IMR-90 (cell line): ENCODE measurements at regions not wholly inside any gene's neighbourhood (a gene's known extent, or its start where the extent isn't known, plus 50 kb on each side); places are given as distances from the start of the nearest gene placed in this dataset.

Experiments used
- ATAC-seq: fragments of 200-7000 bp; cut with Tn5 transposase; 2 replicates; pipeline ENCODE4 v1.9.1; 2020; ENCODE audit warnings: low read depth, mild to moderate bottlenecking, moderate library complexity
- BruUV-seq: library from RNA; stranded (reverse); fragments of 400-500 nt; replicated peaks from 2 replicates; lab custom pipeline; 2021; lab: Mats Ljungman, UMichigan
- CTCF ChIA-PET: fragments of 300-600 bp; formaldehyde crosslinking; extraction: SDS; loops from one replicate; lab custom pipeline; 2021; ENCODE audit warnings: antibody characterized with exemption; lab: Yijun Ruan, JAX
- POLR2A ChIA-PET: fragments of 300-600 bp; sonication (Branson Sonifier 250); formaldehyde crosslinking; loops from one replicate; lab custom pipeline; 2022; ENCODE audit warnings: antibody characterized with exemption; ENCODE audit not compliant: unreplicated experiment; lab: Charles Lee
- DNase-seq: peaks from one replicate; pipeline ENCODE4 v3.0.0; 2013
- H2AFZ ChIP-seq: replicated peaks from 2 replicates; pipeline ENCODE3; 2013; ENCODE audit warnings: low read length, mild to moderate bottlenecking; ENCODE audit not compliant: poor library complexity
- H2AK5ac ChIP-seq: 2 replicates; pipeline ENCODE4 v1.6.1; 2013; ENCODE audit warnings: low read depth, low read length, inconsistent platforms
- H2AK9ac ChIP-seq: replicated peaks from 2 replicates; pipeline ENCODE3; 2013; ENCODE audit warnings: mild to moderate bottlenecking, low read depth, low read length, moderate library complexity; ENCODE audit not compliant: poor library complexity
- H2BK120ac ChIP-seq: 2 replicates; pipeline ENCODE4 v1.6.1; 2013; ENCODE audit warnings: low read depth, low read length, inconsistent platforms
- H2BK15ac ChIP-seq: 3 replicates; pipeline ENCODE4 v1.6.1; 2013; ENCODE audit warnings: low read depth, low read length, inconsistent platforms
- H2BK20ac ChIP-seq: 2 replicates; pipeline ENCODE4 v1.6.1; 2013; ENCODE audit warnings: low read depth, mild to moderate bottlenecking, inconsistent platforms, low read length, moderate library complexity
- H2BK5ac ChIP-seq: 2 replicates; pipeline ENCODE4 v1.6.1; 2013; ENCODE audit warnings: mild to moderate bottlenecking, low read depth, low read length, inconsistent platforms; ENCODE audit not compliant: poor library complexity, severe bottlenecking
- H3K14ac ChIP-seq: replicated peaks from 2 replicates; pipeline ENCODE4 v1.6.1; 2013; ENCODE audit warnings: low read depth, low read length, inconsistent platforms
- H3K18ac ChIP-seq: 2 replicates; pipeline ENCODE4 v1.6.1; 2013; ENCODE audit warnings: low read depth, low read length, control low read depth
- H3K23ac ChIP-seq: 2 replicates; pipeline ENCODE4 v1.6.1; 2013; ENCODE audit warnings: low read depth, low read length, inconsistent platforms
- H3K27ac ChIP-seq: 2 replicates; pipeline ENCODE4 v1.5.1; 2013; ENCODE audit warnings: mild to moderate bottlenecking, control low read depth, low read length; ENCODE audit not compliant: insufficient read depth
- H3K27me3 ChIP-seq: 2 replicates; pipeline ENCODE4 v1.6.1; 2013; ENCODE audit warnings: low read length; ENCODE audit not compliant: control insufficient read depth, insufficient read depth
- H3K36me3 ChIP-seq: 2 replicates; pipeline ENCODE4 v1.6.1; 2013; ENCODE audit warnings: low read length, mixed read lengths; ENCODE audit not compliant: control insufficient read depth, insufficient read depth
- H3K4ac ChIP-seq: 2 replicates; pipeline ENCODE4 v1.6.1; 2013; ENCODE audit warnings: low read depth, low read length, inconsistent platforms
- H3K4me1 ChIP-seq: 2 replicates; pipeline ENCODE4 v1.6.1; 2013; ENCODE audit warnings: low read length, mixed read lengths; ENCODE audit not compliant: control insufficient read depth, insufficient read depth
- H3K4me2 ChIP-seq: 2 replicates; pipeline ENCODE4 v1.6.1; 2013; ENCODE audit warnings: low read depth, mild to moderate bottlenecking, control low read depth, low read length, moderate library complexity
- H3K4me3 ChIP-seq: 2 replicates; pipeline ENCODE4 v1.5.1; 2013; ENCODE audit warnings: low read depth, mild to moderate bottlenecking, control low read depth, low read length, moderate library complexity; ENCODE audit not compliant: insufficient read depth
- H3K56ac ChIP-seq: 2 replicates; pipeline ENCODE4 v1.6.1; 2013; ENCODE audit warnings: low read length, inconsistent platforms; ENCODE audit not compliant: insufficient read depth; ENCODE audit errors: extremely low read depth
- H3K79me1 ChIP-seq, 2 experiments: 2 replicates each; pipeline ENCODE4 v1.6.1; 2013; ENCODE audit warnings: low read length in 2 of 2, inconsistent platforms in 1 of 2, low read depth in 1 of 2
- H3K9ac ChIP-seq: 2 replicates; pipeline ENCODE4 v1.6.1; 2013; ENCODE audit warnings: low read depth, low read length, control low read depth
- H3K9me1 ChIP-seq: 2 replicates; pipeline ENCODE4 v1.6.1; 2013; ENCODE audit warnings: low read length, inconsistent platforms; ENCODE audit not compliant: insufficient read depth
- H3K9me3 ChIP-seq: 2 replicates; pipeline ENCODE4 v1.6.1; 2013; ENCODE audit warnings: low read length; ENCODE audit not compliant: control insufficient read depth, insufficient read depth
- H4K20me1 ChIP-seq: 2 replicates; pipeline ENCODE4 v1.6.1; 2013; ENCODE audit warnings: low read length, inconsistent platforms; ENCODE audit not compliant: insufficient read depth
- H4K5ac ChIP-seq: 2 replicates; pipeline ENCODE4 v1.6.1; 2013; ENCODE audit warnings: mild to moderate bottlenecking, low read depth, low read length, control low read depth
- H4K8ac ChIP-seq, 2 experiments: 2 replicates each; pipeline ENCODE4 v1.6.1; 2013; ENCODE audit warnings: low read depth in 2 of 2, low read length in 2 of 2, control low read depth in 1 of 2, inconsistent platforms in 1 of 2
- H4K91ac ChIP-seq: 2 replicates; pipeline ENCODE4 v1.6.1; 2013; ENCODE audit warnings: low read depth, low read length, inconsistent platforms; ENCODE audit not compliant: insufficient read depth
- BHLHE40 ChIP-seq: fragments of 150-350 bp; IDR thresholded peaks from 2 replicates; pipeline ENCODE4 v1.6.1; 2016; ENCODE audit warnings: mild to moderate bottlenecking, low read depth, low read length
- CEBPB ChIP-seq: IDR thresholded peaks from 2 replicates; pipeline ENCODE4 v1.6.1; 2012; ENCODE audit warnings: low read depth, low read length, improper control_type of control experiment
- FOS ChIP-seq: fragments of 150-350 bp; IDR thresholded peaks from 2 replicates; pipeline ENCODE4 v1.6.1; 2016; ENCODE audit warnings: low read depth, low read length
- MAFK ChIP-seq: IDR thresholded peaks from 2 replicates; pipeline ENCODE4 v1.6.1; 2012; ENCODE audit warnings: low read depth, low read length, improper control_type of control experiment
- MAZ ChIP-seq: IDR thresholded peaks from 2 replicates; pipeline ENCODE4 v1.6.1; 2012; ENCODE audit warnings: low read depth, mild to moderate bottlenecking, low read length, improper control_type of control experiment, moderate library complexity, borderline replicate concordance
- NFE2L2 ChIP-seq: fragments of 150-350 bp; IDR thresholded peaks from 2 replicates; pipeline ENCODE4 v1.6.1; 2016; ENCODE audit warnings: low read depth, mild to moderate bottlenecking, low read length
- RAD21 ChIP-seq: IDR thresholded peaks from 2 replicates; pipeline ENCODE4 v1.6.1; 2012; ENCODE audit warnings: low read length, improper control_type of control experiment
- RCOR1 ChIP-seq: IDR thresholded peaks from 2 replicates; pipeline ENCODE4 v1.6.1; 2012; ENCODE audit warnings: mild to moderate bottlenecking, low read length, improper control_type of control experiment; ENCODE audit not compliant: insufficient replicate concordance
- WGBS, 2 experiments: methylation state at CpG; one replicate each; pipeline versions ENCODE4 v1.1.5 to v1.1.7; 2013; ENCODE audit warnings: missing lambda C conversion rate in 2 of 2; ENCODE audit not compliant: insufficient read length in 1 of 2; ENCODE audit errors: extremely low coverage in 2 of 2; 5-methylcytosine and 5-hydroxymethylcytosine counted together
- dilution Hi-C: fragments of 300-500 bp; cut with HindIII; formaldehyde crosslinking; loops from one replicate; pipeline ENCODE4 v1.14.3; 2018; ENCODE audit warnings: low sequenced_read_pairs; ENCODE audit not compliant: unreplicated experiment
- in situ Hi-C: fragments of 300-500 bp; cut with MboI; formaldehyde crosslinking; loops from 3 replicates; pipeline ENCODE4 v1.14.3; 2019; ENCODE audit warnings: low sequenced_read_pairs, inconsistent platforms, mixed read lengths
- intact Hi-C: fragments of 100-400 bp; cut with micrococcal nuclease; formaldehyde crosslinking; loops from 2 replicates; pipeline ENCODE4 v1.10.0; 2022

GRCh38 chr17:77427391-77427991 lies 286.7 kb downstream of the SEC14L1 start:
- Histone ChIP-seq H2BK120ac (peak overlapping the region; percentile 91), H3K79me1 (peaks cover 33 to 91% of the 10 kb centered on the region in 2 experiments), H4K20me1 (peaks cover 80% of the 10 kb centered on the region), H3K9ac (peak overlapping the region; percentile 57), H3K4me1 (peaks cover 67% of the 10 kb centered on the region), H3K4ac (peak overlapping the region; percentile 99), H3K4me2 (peak overlapping the region; percentile 70), H2AK5ac (peak overlapping the region; percentile 100), H3K18ac (peak overlapping the region; percentile 78), H4K8ac (peak overlapping the region; percentile 26 to 73; a peak in 3 of 4 replicates), H4K91ac (peak overlapping the region; percentile 97), H3K4me3 (no peak overlapping the region), H2BK15ac (peak overlapping the region; percentile 97; the same call in 2 of the 3 replicates), H3K14ac (peak overlapping the region; percentile 94), H2BK5ac (peak overlapping the region; percentile 91), H2BK20ac (peak overlapping the region; percentile 84), H3K9me1 (peaks cover 48% of the 10 kb centered on the region), H3K27me3 (no peaks in the 10 kb centered on the region), H3K9me3 (no peaks in the 10 kb centered on the region), H3K36me3 (peaks cover 6% of the 10 kb centered on the region; the same call in 1 of the 2 replicates), H2AK9ac (peak overlapping the region; percentile 84), H3K23ac (peak overlapping the region; percentile 96), H3K56ac (peak overlapping the region; percentile 64), H3K27ac (peak overlapping the region; percentile 91), H2AFZ (peak overlapping the region; percentile 56), H4K5ac (peak overlapping the region; percentile 37; the same call in 1 of the 2 replicates)
- ChIA-PET CTCF (interaction anchor here (0.6 to 1.3 kb wide), 2 partner anchors 52 to 66 kb away, joined by 3 to 4 read pairs; no protein-coding TSS in a partner anchor), POLR2A (no interaction called here)
- WGBS, 2 experiments: 11% methylated on average over 6 of the region's 14 CpGs; no CpG with 5 or more reads in 1 of the 2 experiments
- peak; percentile 74 for TF ChIP-seq BHLHE40
- no peak for TF ChIP-seq RCOR1
- peak; percentile 27 for TF ChIP-seq RAD21
- TF ChIP-seq MAFK: no peak
- TF ChIP-seq MAZ: peak; percentile 79
- TF ChIP-seq FOS: peak; percentile 76
- peak; percentile 59; the same call in 1 of the 2 replicates for TF ChIP-seq NFE2L2
- no peak for TF ChIP-seq CEBPB
- dilution Hi-C loops: no loop called here
- in situ Hi-C loops: loop anchor here (5.0 kb wide), 2 partner anchors 65 to 105 kb away; no protein-coding TSS in a partner anchor
- peak; percentile 89 for DNase-seq
- intact Hi-C loops: no loop called here
- peak; percentile 9 for ATAC-seq
- no TSS peak for BruUV-seq
